ENCODE measurements at regions not wholly inside any gene's neighbourhood (a gene's known extent, or its start where the extent isn't known, plus 50 kb on each side); places are given as distances from the start of the nearest gene placed in this dataset.
"Not testable (repeated sequence)": the region's sequence is repeated elsewhere in the genome, so short reads cannot be mapped to it uniquely, and the experiment has no call there.

DNA sequence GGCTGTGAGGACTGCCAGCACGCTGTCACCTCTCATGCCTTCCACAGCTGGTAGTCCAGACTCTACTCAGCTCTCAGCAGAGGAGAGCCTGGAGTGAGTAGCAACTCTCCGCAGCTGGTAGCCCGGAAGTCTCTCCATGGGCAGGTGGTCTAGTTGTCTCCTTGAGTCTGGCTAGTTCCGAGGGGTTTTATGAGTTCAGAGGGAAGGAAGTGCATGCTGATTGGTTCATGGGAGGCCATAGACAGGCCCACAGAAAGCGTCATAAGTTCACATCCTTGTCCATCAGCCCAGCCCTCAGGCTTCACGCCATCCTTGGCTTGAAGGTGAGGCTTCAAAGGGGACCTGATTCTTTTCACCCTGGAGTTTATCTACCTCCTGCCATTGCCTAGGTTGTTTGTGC, 2662.4 kb upstream of the PCDH20 start:
- no peak for DNase-seq (ENCODE audit: low read depth)

DNA sequence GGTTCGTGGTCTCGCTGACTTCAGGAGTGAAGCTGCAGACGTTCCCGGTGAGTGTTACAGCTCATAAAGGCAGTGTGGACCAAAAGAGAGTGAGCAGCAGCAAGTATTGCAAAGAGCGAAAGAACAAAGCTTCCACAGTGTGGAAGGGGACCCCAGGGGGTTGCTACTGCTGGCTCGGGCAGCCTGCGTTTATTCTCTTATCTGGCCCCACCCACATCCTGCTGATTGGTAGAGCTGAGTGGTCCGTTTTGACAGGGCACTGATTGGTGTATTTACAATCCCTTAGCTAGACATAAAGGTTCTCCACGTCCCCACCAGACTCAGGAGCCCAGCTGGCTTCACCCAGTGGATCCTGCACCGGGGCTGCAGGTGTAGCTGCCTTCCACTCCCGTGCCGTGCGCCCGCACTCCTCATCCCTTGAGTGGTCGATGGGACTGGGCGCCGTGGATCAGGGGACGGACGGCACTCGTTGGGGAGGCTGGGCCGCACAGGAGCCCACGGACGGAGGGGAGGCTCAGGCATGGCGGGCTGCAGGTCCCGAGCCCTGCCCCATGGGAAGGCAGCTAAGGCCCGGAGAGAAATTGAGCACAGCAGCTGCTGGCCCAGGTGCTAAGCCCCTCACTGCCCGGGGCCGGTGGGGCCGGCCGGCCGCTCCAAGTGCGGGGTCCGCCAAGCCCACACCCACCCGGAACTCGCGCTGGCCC, 2661.6 kb upstream of the PCDH20 start:
- DNase-seq (ENCODE audit: low read depth): not testable (repeated sequence)

- no peak for DNase-seq (ENCODE audit: low read depth)
These were observed 2660.1 kb upstream of the PCDH20 start for GRCh38 chr13:64075543-64076271.

DNA sequence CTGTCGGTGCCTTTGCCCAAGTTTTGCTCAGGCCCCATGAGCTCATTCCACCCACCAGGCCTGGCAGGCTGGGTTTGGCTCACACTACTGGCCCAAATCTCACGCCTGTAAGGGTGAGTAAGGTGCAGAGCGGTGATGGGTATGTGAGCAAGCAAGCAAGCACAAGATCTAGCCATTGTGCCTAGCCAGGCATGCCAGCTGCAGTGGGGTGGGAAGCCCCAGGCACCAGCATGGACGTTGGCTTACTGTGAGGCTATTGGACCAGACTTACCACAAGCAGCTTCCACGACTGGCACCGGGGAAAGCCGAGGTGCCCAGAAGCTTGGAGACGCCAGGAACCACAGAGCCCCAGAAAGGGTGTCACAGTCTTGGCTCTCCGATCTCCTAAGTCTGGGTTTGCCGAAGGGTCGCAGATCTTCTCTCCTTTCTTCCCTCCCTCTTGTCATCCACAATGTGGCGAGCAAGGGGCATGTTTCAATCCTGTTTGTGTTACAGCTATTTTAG, 2659.4 kb upstream of the PCDH20 start:
- DNase-seq (ENCODE audit: low read depth): no peak

DNA sequence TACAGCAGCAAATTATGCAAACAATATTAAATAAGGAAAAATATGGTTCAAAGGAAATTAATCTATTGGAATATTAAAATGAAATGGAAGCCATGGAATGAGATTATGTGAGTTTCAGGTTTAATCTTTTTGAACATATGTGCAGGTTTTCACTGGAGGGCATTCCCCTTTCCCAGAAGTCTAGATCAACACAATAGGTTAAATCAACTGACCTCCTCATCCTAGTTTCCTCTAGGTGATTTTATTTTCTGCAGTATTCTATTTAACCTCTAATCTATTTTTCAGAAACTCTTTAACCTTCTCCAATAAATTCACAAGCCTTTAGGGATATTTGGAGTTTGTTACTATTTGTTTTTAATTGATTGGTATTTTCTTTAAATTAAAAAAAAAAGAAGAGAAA, 2657.6 kb upstream of the PCDH20 start:
- DNase-seq (ENCODE audit: low read depth): no peak

DNA sequence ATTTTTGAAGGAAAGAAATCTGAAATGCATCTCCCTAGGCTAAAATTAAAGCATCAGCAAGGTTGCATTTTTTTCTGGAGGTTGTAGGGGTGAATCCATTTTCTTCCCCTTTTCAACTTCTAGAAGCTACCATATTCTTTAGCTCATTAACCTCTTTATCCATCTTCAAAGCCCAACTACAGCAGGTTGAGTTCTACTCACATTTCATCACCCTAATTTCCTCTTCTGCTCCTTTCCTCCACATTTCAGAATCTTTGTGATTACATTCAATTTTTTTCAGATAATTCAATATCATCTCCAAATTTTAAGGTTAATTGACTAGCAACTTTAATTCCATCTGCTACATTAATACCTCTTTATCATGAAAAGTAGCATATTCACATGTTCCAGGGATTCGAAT, 2655.7 kb upstream of the PCDH20 start:
- DNase-seq (ENCODE audit: low read depth): no peak

GRCh38 chr13:64069892-64070291, 2654.2 kb upstream of the PCDH20 start:
- no peak for DNase-seq (ENCODE audit: low read depth)

GRCh38 chr13:64066711-64067110, 2651.1 kb upstream of the PCDH20 start:
- no peak for DNase-seq (ENCODE audit: low read depth)

DNA sequence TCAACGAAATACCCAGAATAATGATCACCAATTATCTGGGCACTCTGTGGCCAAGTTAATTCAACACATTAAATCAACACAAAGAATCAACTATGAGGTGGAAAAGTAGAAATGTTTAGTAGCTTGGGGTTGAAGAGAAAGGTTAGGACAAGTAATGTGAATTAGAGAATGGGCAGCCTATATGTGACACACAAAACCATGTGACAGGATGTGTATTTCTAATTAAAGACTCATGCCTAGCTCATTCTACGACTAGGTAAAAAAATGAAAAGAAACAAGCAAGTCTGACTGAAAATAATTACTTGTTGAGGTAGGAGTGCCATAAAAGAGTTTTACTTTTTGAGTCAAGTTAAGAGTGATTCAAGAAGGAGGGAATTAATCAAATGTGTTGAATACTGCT, 2646.0 kb upstream of the PCDH20 start:
- no peak for DNase-seq (ENCODE audit: low read depth)

DNA sequence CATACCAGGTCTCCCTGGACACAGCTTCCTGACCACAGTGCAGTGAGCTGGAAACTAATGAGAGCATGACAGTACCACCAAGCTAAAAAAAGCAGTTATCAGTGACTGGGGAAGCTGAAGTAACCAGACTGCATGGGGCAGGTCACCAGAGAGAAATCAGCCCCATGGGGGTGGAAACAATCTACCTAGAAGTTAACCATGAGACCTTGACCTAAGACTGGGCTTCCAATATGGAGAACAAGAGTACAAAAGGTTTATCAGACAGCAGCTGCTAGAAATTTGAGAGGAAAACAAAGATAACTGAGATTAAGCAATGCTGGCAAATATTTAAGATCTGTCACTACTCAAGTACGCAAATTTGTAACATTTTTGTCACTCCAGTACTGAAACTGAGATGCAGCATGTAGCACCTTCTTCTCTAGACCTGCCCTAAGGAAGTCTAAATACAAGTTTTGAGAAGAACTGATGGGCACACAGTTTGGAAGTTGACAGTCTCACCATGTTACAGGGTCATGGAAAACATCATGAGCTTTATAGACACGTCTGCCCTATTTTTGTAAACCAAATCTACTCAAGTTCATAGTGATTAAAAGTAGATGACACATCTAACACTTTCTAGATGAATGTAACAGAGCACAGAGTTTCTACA, 2641.8 kb upstream of the PCDH20 start:
- DNase-seq (ENCODE audit: low read depth): no peak

GRCh38 chr13:64054321-64054720, 2638.7 kb upstream of the PCDH20 start:
- DNase-seq (ENCODE audit: low read depth): no peak

DNA sequence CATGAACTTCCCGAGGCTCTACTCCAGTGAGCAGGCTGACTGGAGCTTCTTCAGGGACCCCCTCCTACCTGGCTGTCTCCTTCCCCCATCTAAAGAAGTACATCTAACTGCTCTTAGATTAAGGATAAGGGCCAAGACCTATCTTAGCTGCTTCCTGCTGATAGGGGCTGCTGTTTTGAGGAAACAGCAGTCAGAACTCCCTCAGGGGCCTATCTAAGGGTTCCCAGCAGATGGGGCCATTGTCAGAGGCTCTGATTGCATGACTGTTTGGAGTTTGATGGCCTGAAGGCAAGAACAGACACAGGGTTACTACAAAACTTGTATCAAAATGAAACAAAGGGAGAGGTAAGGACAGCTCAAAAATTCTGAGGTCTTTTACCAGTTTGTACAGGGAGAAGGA, 2636.9 kb upstream of the PCDH20 start:
- DNase-seq (ENCODE audit: low read depth): no peak

DNA sequence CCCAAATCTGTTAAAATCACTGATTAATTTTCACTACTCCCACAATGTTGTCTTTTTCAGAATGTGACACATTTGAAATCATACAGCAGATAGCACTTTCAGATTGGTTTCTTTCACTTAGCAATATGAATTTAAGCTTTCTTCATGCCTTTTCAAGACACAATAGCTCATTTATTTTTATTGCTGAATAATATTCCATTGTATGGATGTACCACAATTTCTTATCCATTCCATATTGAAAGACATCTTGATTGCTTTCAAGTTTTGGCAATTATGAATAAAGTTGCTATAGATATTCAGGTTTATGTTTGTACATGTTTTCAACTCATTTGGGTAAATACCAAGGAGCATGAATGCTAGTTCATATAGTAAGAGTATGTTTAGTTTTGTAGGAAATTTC, 2635.6 kb upstream of the PCDH20 start:
- no peak for DNase-seq (ENCODE audit: low read depth)

DNA sequence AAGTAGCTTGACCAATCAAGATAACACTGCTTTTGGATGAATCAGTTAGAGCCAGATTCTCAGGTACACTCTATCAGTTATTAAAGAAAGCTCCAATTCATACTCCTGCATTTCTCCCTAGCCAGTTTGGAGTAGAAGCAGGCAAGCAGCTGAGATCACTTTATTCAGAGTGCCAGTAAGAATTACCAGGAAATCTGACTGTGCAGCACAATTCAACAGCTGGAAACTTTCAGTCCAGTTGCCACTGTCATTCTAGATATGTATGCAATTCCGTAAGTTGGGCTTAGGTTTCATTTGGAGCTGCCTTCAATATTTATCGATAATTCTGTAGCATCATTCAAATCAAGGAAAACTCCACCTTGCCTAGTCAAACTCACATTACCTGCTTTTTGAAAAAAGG, 2625.6 kb upstream of the PCDH20 start:
- no peak for DNase-seq (ENCODE audit: low read depth)

- no peak for DNase-seq (ENCODE audit: low read depth)
These were observed 2618.3 kb upstream of the PCDH20 start for GRCh38 chr13:64033921-64034320.

GRCh38 chr13:64029343-64030093, 2613.9 kb upstream of the PCDH20 start:
- no peak for DNase-seq (ENCODE audit: low read depth)

DNA sequence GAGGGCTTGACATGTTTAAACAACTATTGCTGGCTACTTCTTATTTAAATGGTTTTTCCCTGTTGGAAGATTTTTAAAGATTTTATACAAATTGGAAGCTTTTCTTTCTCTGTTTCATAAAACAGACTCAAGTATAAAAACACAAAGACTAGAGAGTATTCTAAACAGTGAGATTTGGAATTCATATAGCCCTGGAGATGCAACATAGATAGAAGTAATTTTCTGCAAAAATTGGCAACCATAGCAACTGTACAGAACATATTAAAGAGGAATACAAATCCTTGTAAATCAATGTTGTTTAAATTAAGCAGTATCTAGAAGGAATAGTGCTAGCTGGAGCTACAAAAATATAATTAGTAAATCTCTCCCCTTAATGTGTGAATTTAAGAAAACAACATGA, 2612.9 kb upstream of the PCDH20 start:
- no peak for DNase-seq (ENCODE audit: low read depth)

DNA sequence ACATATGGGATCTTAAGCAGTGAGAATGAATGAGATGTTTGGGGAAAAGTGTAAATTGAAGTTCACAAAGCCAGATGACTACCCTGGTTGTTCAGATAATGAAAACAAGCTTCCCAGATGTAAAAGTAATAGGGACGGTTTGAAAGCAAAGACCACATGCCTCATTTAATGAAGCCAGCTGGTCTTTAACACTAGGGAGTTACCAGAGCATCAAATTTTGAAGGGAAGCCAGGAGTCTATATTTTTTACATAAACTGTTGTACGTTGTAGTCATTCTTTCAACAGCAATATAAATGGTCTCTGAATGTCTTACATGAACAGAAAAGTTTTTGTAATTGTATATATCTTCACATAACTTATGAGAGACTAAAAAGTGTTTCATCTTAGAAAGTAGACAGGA, 2604.5 kb upstream of the PCDH20 start:
- DNase-seq (ENCODE audit: low read depth): no peak

DNA sequence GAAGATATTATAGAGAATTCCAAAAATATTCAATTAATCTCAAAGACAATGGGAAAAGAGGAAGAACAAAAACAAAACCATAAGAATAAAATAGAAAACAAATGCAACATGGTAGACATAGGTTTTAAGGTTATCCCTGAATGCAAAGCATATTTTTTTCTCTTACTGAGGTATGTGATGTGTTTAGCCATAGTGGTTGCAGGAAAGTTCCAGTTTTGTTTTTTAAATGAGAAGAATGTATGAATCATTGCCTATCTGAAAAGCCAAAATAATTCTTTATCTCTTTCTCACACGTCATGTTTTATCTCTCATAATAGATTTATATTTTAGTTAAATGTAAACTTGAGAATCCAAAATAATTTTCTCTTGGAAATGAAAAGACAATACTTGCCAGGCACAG, 2591.7 kb upstream of the PCDH20 start:
- peak; percentile 14 for DNase-seq (ENCODE audit: low read depth)

DNA sequence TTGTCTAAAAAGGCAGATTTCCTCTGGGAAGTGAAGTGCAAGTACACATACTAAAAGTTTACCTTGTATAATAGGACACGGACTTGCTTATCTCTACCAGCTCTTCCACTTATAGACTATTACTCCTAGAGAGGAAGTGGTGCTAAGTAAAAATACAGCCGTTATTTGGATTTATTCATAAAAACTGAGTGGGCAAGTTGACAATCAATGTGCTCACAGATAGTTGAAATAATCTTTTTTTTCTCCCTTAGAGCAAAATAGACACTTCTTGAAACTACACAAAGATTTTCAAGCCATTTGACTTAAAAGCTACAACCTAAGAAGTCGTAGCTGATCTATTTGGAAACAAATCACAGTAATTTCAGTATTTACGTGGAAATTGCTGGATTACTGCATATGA, 2584.7 kb upstream of the PCDH20 start:
- no peak for DNase-seq (ENCODE audit: low read depth)

DNA sequence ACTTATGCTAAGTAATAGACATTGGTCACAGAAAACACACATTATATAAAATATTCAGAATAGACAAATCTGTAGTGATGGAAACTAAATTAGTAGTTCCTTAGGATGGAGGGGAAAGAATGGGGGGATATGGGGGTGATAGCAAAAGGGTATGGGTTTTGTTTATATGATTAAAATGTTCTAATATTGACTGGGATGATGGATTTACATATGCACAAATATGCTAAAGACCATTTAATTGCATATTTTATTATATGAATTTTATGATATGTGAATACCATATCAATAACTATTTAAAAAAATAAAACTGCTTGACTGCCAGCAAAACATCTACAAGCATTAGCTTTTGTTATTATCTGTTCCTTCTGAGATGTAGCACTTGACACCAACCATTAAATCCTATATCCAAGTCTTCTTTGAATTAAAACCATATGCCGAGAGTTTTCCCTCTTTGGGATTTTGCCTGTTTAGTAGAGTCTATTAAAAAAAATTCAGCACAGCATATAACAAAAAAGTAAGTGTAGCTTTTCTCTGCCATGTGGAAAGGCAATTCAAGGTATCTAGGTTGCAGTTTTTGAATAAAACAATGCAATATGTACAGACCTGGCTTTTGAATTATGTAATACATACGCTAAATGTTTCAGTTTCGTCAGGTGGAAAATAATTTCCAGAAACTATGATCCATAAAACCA, 2584.1 kb upstream of the PCDH20 start:
- no peak for DNase-seq (ENCODE audit: low read depth)

- DNase-seq (ENCODE audit: low read depth): peak; percentile 5
These were observed 2567.7 kb upstream of the PCDH20 start for GRCh38 chr13:63983366-63983765.

Data from iris pigment epithelial cell (primary cell).